Left colon (tissue), 2 donors: ENCODE measurements at regions not wholly inside any gene's neighbourhood (a gene's known extent, or its start where the extent isn't known, plus 50 kb on each side); places are given as distances from the start of the nearest gene placed in this dataset.

Experiments used
- ATAC-seq: fragments of 200-7000 bp; cut with Tn5 transposase; one replicate; pipeline ENCODE4 v1.9.1; 2020; ENCODE audit warnings: mild to moderate bottlenecking, moderate library complexity
- DNase-seq, 2 donors: peaks; one replicate each; pipeline ENCODE4 v3.0.0-alpha.2; 2020
- intact Hi-C, 2 donors: fragments of 100-400 bp; cut with DNase I in 1 of 2; cut with micrococcal nuclease in 1 of 2; formaldehyde crosslinking; loops; one replicate each; pipeline versions ENCODE4 v1.11.2 to v1.14.0; 2022; cut with DNase I, micrococcal nuclease
- donor health status: DM: no; HTN: no; CAD: no.
- donor health status: DM: yes; HTN: yes; CAD: no.

DNA sequence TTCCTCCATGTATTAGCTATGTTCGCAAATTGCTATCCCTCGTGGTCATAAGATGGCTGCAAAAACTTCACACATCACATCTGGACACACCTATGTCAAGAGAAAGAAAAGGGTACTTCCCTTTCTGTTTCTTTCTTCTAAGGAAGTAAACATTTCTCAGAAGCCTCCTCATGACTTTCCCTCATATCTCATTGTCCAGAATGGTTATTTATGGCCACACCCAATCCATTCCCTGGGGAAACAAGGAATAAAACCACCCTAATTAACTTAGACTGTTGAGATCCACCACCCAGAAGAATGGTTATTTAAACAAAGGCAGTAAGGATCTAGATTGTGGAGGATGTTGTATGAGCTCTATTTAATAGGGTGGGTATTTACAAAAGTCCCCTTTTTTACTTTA is 160.8 kb upstream of the LNX1 start:
- DNase-seq, result no peak
- ATAC-seq, result peak; percentile 46
- intact Hi-C loops, result no loop called here

DNA sequence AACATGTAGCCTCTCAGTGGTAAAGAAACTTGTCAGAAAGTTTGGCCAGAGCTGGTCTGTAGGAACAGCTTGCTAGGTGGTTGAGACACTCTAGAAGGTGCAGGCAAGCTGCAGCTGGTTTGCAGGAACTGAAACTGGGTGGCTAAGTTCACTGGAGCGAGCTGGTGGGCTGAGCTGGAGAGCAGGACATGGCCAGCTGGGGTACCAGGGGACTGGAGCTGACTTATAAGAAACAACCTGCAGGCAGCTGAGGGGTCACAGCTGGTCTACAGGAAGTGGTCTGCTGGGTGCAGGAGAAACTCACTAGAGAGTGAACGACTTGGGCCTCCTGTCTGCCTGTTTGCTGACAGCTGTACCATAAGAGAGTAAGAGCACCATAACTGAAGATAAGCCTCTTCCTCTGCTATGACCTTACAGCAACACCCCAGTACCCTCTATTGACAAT is 157.1 kb upstream of the LNX1 start:
- intact Hi-C loops, result no loop called here
- ATAC-seq (peak; percentile 15), DNase-seq (peak; percentile 20 to 25)

DNA sequence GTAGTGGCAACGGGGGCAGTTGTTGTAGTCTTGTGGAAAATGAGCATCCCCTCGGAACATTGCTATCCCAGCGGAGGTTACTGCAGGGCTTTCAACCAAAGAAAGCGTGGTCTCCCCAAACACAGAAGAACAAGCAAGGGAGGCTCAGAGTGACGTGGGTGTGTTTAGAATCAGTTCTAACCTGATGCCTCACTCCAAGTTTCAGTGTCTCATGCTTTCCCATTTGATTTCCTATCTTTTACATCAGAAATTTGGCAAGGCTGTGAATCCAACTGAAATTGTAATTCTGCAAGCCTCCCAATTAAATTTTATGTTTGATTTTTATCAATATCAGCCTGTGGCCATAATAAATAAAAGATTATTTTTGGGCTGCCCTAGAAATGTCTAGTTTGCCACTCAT is 156.1 kb upstream of the LNX1 start:
- ATAC-seq, result no peak
- DNase-seq, result no peak
- intact Hi-C loops, result no loop called here

DNA sequence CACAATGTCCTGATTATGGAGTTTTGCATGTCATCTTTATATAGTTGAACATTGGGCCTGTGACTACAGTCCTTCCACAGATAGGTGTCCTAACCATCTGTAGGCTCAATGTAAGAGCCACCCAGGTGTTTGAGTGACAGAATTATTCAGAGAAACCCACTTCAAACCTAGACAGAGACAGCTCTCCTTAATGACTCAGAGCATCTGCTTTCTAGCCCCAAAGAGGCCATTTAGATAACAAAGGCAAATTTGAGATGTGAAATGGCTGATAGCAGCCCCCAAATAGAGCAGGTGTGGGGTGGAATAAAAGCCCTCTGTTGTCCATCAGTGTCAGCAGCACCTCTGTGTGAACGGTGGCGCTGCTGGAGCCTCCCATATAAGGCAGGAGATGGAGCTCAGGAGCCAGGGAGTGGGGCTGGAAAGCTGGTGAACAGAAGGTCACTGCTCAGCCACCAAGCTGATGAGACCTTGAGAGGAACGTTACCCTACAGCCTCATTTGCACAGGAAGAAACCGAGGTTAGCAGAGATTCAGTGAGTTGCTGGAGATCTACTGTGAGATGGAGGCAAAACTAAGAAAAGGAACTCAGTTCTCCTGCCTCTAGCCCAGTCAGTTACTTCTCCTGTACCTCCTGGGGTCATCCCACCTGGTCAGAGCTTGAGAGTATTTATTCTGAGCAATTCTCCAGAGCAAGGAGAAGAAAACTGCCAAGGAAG is 153.3 kb upstream of the LNX1 start:
- ATAC-seq (no peak), DNase-seq (no peak)
- intact Hi-C loops, result no loop called here

DNA sequence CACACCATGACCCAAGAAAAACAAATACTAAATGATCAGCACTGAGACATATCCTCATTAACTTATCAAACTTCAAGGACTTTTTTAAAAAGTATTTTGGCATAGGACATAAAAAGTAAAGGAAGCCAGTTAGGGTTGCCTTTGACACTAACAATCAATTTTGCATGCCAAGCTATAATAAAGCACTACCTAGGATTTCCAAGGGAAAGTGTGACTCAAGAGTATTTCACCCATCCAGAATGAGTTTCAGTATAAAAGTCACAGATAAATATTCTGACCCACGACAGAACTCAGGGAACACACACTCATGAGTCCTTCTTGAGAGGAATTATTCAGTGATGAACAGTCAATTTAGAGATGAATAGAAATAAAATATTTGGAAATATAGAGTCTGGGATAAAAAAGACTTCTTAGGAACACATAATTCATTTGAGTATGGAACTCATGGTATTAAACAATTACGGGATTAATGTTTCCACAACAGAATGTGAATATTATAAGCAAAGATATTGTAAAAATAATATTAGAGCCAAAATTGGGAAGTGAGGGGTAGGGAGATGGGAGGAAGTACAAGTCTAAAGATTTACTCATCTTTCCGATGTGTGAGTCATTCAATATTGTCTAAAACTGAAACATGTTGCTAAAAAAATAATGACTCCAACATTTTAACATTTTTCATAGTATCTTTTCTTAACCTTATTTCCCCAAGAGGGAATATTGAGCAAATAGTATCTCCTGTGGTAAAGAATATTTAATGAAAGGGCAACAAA is 143.5 kb upstream of the LNX1 start:
- intact Hi-C loops, result no loop called here
- no peak for DNase-seq
- ATAC-seq, result no peak

DNA sequence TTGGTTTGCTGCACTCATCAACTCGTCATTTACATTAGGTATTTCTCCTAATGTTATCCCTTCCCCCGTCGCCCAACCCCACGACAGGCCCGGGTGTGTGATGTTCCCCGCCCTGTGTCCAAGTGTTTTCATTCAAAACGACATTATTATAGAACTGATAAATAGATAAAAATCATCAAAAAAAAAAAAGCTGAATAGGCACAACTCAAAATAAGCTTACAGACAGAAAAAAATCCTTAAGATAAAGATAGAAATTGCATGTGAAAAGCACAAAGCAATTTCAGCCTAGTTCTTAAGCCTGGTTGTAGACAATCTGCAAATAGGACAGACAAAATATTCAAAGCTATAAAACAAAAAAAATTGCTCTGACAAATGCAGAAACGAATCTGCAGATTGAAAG is 142.9 kb upstream of the LNX1 start:
- intact Hi-C loops, result no loop called here
- no peak for ATAC-seq
- DNase-seq, result no peak

DNA sequence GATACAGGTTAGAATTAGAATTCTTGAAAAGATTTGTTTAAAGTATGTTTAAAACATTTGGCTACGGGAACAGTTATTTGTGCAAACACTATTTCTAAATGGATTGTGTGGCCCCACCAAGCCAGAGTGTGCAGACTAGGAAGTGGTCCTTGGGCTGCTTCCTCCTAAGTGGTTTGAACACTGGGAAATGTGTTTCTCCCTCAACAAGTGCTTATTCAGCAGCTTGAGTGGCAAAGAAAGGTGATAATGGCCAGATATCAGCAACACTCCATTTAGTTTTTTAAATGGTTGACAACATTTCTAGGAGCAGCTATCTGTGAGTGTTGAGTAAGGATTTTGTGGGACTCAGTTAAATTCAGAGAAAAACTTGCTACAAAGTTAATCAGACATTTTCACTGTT is 141.4 kb upstream of the LNX1 start:
- no peak for DNase-seq
- intact Hi-C loops, result no loop called here
- no peak for ATAC-seq

DNA sequence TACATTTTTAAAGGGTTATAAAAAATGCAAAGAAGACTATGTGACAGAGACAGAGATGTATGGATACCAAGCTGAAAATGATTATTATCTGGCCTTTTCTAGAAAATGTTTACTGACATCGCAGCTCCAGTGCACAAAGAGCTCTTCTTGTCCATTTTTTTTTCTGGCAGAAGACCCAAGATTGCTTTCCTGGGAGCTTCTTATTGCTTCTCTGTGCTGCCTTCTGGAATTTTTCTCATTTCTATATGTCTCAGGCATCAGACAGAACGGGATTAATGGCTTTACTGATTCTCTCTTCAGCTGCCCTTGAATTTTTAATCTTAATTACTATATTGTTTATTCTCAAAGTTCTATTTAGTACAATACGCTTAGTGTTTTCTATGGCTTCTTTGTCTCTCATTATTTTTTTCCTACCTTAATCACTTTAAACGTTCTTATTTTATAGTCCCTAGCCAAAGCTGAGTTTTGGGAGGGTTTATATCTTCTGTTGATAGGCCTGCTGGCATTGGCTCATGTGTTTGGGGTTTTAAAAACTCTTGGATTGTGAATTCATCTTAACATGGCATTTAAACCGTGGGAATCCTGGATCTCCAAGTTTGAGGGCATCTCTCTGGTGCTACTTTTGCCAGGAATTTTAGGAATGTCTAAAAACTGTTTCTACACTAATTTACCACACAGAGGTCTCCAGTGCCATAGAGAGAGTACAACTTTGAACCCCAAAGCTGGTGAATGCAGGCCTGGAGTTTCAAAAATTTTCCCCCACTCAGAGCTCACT is 138.9 kb upstream of the LNX1 start:
- intact Hi-C loops, result no loop called here
- DNase-seq (no peak), ATAC-seq (no peak)

DNA sequence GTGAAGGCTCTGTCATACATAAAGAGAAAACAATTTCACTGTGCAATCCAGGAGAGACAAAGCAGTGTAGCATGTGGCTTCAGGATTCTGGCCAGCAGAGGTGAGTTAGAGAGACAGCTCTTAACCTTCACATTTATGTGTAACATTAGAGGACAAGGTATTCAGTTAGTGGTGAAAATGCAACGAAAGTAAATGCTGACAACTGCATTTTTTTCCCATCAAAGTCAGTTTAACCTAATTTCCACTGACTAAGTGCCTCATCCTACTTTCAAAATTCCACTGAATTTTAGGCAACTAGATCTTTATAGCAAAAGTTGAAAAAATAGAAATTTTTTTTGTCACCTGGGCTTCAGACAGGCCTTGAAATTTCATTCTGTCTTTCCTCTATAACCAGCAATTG is 130.8 kb upstream of the LNX1 start:
- intact Hi-C loops, result no loop called here
- ATAC-seq, result no peak
- no peak for DNase-seq

DNA sequence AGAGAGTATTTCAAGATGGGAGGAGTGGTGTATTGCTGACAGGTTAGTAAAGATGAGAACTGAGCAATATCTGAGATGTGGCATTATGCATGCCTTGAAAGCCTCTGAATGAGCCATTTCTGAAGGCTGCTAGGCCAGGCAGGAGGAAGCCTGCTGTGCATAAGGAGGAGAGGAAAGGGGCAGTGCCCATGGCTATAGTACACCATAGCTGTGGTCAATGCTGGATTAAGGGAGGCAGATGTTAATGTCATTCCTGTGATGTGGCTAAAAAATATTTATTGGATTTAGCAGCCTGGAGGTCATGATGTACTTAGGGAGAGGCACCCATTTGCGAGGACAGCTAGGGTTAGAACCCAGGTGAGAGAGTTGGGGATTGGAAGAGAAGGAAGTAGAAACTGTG is 130.0 kb upstream of the LNX1 start:
- intact Hi-C loops, result no loop called here
- ATAC-seq, result no peak

DNA sequence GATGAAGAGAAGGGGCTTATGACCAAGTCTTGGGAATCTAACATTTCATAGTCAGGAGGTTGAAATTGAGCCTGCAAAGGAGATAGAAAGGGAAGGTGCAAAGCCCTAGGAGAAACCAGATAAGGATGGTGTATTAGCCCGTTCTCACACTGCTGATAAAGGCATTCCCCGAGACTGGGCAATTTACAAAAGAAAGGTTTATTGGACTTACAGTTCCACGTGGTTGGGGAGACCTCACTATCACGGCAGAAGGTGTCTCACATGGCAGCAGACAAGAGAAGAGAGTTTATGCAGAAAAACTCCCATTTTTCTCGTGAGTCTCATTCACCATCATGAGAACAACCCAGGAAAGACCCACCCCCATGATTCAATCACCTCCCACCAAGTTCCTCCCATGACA is 129.5 kb upstream of the LNX1 start:
- DNase-seq (no peak), ATAC-seq (no peak)
- intact Hi-C loops, result no loop called here

More for the DNA sequence above, 130.0 kb upstream of the LNX1 start:
- no peak for DNase-seq

DNA sequence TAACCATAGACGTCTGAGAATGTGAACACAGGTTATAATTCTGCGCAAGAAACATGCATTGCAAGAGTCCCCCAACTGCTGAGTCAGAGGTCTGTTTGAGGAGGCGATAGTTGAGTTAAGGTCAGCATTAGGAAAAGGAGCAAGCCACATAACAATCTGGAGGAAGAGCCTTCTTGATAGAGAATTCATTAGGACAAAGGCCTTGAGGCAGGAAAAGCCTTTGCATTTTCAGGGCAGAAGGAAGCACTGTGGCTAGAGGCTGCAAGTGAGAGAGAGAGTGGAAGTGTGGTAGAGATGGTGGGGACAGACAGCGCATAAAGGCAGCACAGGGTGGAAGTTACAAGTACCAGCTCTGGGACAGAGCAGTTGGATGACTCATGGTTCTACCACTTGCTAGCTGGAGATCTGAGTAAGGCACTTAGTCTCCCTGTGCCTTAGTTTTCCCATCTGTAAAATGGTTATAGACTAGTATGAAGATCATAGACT is 125.8 kb upstream of the LNX1 start:
- DNase-seq (no peak), ATAC-seq (no peak)
- intact Hi-C loops, result no loop called here

DNA sequence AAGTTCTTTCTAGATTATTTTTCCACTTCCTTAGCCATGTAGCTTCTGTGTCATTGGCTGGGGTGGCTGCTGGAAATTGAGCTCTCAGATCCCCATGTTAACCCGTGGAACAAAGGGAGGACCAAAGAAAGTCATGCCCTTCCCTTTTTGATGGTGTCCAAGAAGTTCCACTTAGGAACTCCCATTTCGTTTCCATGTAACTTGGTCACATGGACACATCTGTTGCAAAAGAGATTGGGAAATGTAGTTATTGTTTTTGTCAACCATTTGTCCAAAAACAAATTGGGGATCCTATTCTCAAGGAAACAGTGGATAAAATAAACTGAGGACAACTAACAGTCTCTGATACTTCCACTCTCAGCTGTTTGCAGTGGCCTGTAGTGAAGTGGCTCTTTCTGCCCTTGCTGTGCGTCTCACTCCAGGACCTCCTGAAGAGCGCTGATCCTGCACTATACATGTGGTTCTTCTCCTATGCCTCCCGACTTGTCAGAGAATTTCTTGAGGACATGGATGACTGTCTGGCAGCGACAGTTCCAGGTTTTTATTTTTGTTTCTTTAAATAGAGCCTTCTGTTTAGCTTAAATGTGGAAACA is 125.3 kb upstream of the LNX1 start:
- DNase-seq (no peak), ATAC-seq (no peak)
- intact Hi-C loops, result no loop called here

DNA sequence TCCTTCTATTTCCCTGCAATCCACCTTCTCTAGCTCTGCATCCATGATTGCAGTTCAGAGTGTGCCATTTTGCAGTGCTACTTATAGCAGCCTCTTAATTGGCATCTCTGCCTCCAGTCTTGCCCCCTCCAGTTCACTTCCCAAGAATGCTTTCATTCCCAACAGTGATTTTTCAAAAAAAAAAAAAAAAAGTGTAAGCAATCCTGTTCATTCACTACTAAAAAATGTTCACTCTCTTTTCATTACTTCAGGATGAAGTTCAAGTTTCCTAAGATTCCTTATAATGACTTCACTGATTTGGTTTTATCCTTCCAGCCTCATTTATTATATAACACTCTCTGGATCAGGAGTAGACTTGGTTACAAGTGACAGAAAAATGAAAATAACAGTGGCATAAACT is 124.7 kb upstream of the LNX1 start:
- intact Hi-C loops, result no loop called here
- no peak for DNase-seq
- ATAC-seq, result no peak

DNA sequence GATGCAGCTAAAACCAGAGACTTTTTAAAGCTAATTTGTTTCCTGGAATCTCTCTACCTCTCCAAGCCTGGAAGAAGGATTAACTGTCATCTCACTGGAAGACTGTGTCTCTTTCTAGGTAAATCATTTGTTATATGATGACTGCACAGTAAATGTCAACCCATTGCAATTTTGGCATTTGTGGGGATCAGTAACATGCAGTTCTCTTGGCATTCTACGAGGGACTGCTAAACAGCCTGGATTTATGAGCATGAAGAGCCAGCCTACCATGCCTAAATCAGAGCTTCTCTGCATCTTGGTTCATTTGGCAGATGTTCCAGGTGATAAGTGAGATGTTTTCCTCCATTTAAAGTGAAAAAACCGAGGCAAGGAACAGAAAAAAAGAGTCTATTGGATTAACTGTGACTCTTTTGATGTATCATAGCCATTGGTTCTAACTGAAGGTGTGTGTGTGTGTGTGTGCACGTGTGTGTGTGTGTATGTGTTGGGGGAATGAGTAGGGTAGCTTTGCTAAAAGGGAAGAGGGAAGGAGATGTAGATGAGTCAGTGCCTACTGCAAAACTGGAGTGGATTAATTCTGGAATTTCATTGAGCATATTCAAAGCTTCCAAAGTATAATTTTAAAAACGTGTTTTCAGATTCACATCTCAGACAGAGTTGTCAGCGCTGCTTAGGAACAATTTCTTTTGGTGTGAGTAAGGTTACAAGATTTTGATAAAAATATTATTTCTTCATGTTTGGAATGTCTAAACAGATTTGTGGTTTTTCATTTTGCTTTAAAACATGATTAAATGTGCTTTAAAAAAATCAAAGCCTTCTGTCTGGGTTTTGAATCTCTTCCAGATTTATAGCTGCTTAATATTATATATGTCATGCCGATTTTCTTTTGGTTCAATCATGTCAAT is 123.2 kb upstream of the LNX1 start:
- no peak for DNase-seq
- no peak for ATAC-seq
- intact Hi-C loops, result no loop called here

DNA sequence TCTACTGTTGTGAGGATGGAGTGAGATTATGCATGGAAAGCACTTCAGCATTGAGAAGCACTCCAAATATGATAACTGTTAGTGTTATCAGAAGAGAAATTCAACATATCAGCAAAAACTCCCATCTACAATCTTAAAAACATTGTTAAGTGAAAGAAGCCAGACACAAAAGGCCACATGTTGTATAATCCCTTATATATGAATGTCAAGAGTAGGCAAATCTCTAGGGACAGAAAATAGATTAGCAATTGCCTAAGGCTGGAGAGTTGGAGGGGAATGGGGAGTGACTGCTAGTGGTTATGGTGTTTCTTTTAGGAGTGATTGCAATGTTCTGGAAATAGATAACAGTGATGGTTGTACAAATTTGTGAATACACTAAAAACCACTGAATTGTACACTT is 122.5 kb upstream of the LNX1 start:
- ATAC-seq (no peak), DNase-seq (no peak)
- intact Hi-C loops, result no loop called here

DNA sequence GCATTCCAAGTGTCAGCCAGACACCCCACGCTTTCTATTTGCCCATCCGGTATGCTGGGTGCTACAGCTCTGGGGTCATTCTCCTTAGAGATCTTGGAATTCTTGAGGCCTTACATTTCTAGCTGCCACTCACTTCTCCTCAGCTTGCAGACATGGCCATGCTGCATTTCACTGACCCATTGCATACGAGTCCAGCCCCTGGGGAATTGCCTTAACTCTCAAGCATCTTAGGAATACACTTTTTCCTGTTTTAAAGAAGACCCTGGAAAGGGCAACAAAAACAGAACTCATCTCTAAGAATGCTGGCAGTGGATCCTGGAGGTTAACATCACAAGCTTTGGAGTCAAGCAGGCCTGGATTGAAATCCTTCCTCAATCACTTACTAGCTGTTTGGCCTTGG is 122.0 kb upstream of the LNX1 start:
- intact Hi-C loops, result no loop called here
- ATAC-seq (no peak), DNase-seq (no peak)

DNA sequence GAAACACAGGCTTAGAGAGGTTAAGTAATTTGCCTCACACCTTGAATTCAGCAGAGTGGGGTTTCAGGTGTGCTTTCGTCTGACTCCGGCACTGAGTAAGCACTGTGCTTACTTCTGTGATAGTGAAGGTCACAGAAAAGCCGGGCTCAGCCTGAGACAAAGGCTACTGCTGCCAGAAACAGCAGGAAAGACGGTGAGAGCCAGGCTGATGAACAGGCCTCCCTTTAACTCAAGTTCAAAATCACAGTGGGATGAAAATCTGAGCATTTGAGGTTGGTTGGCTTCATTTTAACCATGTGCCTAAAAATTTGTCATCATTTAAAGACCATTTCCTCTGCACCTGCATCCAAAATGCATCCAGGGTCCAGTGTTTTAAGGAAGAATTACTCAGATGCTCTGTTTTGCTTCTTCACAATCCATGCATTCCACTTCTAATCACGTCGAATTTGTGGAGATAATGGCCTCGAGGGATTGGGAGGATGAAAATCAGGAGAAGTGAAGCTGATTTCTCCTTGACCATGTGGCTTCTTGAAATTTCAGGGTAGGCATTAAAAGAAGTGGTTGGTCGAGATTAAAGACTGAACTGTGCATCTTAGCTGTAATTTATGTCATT is 121.2 kb upstream of the LNX1 start:
- ATAC-seq, result no peak
- DNase-seq, result no peak
- intact Hi-C loops, result no loop called here
